HepG2 (cell line): ENCODE measurements at regions not wholly inside any gene's neighbourhood (a gene's known extent, or its start where the extent isn't known, plus 50 kb on each side); places are given as distances from the start of the nearest gene placed in this dataset.

Experiments used
- ATAC-seq: fragments of 200-7000 bp; cut with Tn5 transposase; 3 replicates; pipeline ENCODE4 v1.9.1; 2020; ENCODE audit warnings: mild to moderate bottlenecking, moderate library complexity
- BruUV-seq: library from RNA; stranded (reverse); fragments of 400-500 nt; replicated peaks from 2 replicates; lab custom pipeline; 2021; lab: Mats Ljungman, UMichigan
- CTCF ChIA-PET: fragments of 300-600 bp; formaldehyde crosslinking; extraction: SDS; loops from one replicate; lab custom pipeline; 2021; ENCODE audit warnings: low total read pairs, inconsistent platforms, low intra/inter-chr PET ratio; lab: Yijun Ruan, JAX
- POLR2A ChIA-PET: fragments of 350-600 bp; sonication (Branson Sonifier 250); formaldehyde crosslinking; loops from one replicate; lab custom pipeline; 2020; ENCODE audit warnings: antibody characterized with exemption, inconsistent platforms; lab: Yijun Ruan, JAX
- DNase-seq: peaks from one replicate; pipeline ENCODE4 v3.0.0-alpha.2; 2015; ENCODE audit warnings: low spot score
- FAIRE-seq: peaks from 3 replicates; lab custom pipeline; 2011; peaks lifted over from hg19 to GRCh38; lab: Jason Lieb, UNC
- H2AFZ ChIP-seq: one replicate; pipeline ENCODE4 v1.6.1; 2011; ENCODE audit warnings: low read length, inconsistent platforms
- H3K27ac ChIP-seq: fragments of 300-600 bp; 3 replicates; pipeline ENCODE4 v1.8.0; 2011; ENCODE audit warnings: mixed run types, mild to moderate bottlenecking, mixed read lengths, low read length, inconsistent platforms; ENCODE audit not compliant: insufficient read depth; ENCODE audit errors: extremely low read length
- H3K27me3 ChIP-seq, 2 experiments: fragments of 200-600 bp in 1 of 2; 2 replicates in 1 of 2; 3 replicates in 1 of 2; pipeline versions ENCODE4 v1.6.0 to v1.8.0; 2011; ENCODE audit warnings: low read length in 2 of 2, mild to moderate bottlenecking in 2 of 2, moderate library complexity in 2 of 2, inconsistent platforms in 1 of 2; ENCODE audit not compliant: insufficient read depth in 2 of 2, control insufficient read depth in 1 of 2
- H3K36me3 ChIP-seq, 2 experiments: fragments of 200-600 bp in 1 of 2; replicated peaks in 1 of 2; 2 replicates in 1 of 2; 3 replicates in 1 of 2; pipeline versions ENCODE4 v1.5.1 to v1.8.0; 2011; ENCODE audit warnings: low read length in 2 of 2, inconsistent platforms in 1 of 2; ENCODE audit not compliant: insufficient read depth in 2 of 2, control insufficient read depth in 1 of 2
- H3K4me1 ChIP-seq: 2 replicates; pipeline ENCODE4 v1.5.1; 2012; ENCODE audit warnings: low read length, inconsistent platforms; ENCODE audit not compliant: insufficient read depth
- H3K4me2 ChIP-seq: 2 replicates; pipeline ENCODE4 v1.6.0; 2011; ENCODE audit warnings: low read depth, low read length, inconsistent platforms
- H3K4me3 ChIP-seq, 3 experiments: fragments of 200-600 bp in 1 of 3; sonication (generic), shearing (Covaris generic) in 1 of 3; replicated peaks in 1 of 3; 2 replicates each; pipeline ENCODE4 v1.5.1; 2011 to 2016; ENCODE audit warnings: low read length in 3 of 3, inconsistent platforms in 2 of 3, low read depth in 2 of 3, mild to moderate bottlenecking in 2 of 3, control low read depth in 1 of 3, mixed read lengths in 1 of 3; ENCODE audit not compliant: insufficient read depth in 1 of 3
- H3K79me2 ChIP-seq: one replicate; pipeline ENCODE4 v1.6.1; 2011; ENCODE audit warnings: low read length, inconsistent platforms; ENCODE audit not compliant: insufficient read depth
- H3K9ac ChIP-seq: 2 replicates; pipeline ENCODE4 v1.6.0; 2011; ENCODE audit warnings: mild to moderate bottlenecking, low read depth, low read length, inconsistent platforms; ENCODE audit not compliant: insufficient read depth
- H3K9me3 ChIP-seq: 2 replicates; pipeline ENCODE4 v1.5.1; 2012; ENCODE audit warnings: mild to moderate bottlenecking, low read length
- H4K20me1 ChIP-seq: 2 replicates; pipeline ENCODE4 v1.6.0; 2011; ENCODE audit warnings: inconsistent platforms, mild to moderate bottlenecking, low read length, moderate library complexity; ENCODE audit not compliant: insufficient read depth
- AGO2 ChIP-seq: fragments of 200-400 bp; formaldehyde crosslinking; optimal IDR thresholded peaks from 2 replicates; pipeline ENCODE3; 2017; ENCODE audit warnings: mild to moderate bottlenecking, low read depth, low read length, moderate library complexity
- ATF7-NPFF ChIP-seq: sonication (generic); formaldehyde crosslinking; IDR thresholded peaks from 2 replicates; pipeline ENCODE4 v1.8.1; 2023; ENCODE audit warnings: mild to moderate bottlenecking, low read depth, missing genetic modification reagents, moderate library complexity
- BATF2 ChIP-seq: sonication (generic); formaldehyde crosslinking; IDR thresholded peaks from 2 replicates; pipeline ENCODE4 v1.8.0; 2022; ENCODE audit warnings: mild to moderate bottlenecking, missing genetic modification reagents, moderate library complexity
- KAT2B ChIP-seq: fragments of 150-350 bp; IDR thresholded peaks from 2 replicates; pipeline ENCODE4 v1.6.1; 2014; ENCODE audit warnings: low read depth, low read length, borderline replicate concordance
- KAT8 ChIP-seq: IDR thresholded peaks from 2 replicates; pipeline ENCODE4 v1.6.1; 2016; ENCODE audit warnings: missing genetic modification reagents, missing compliant biosample characterization
- NONO ChIP-seq, 2 experiments: fragments of 450-650 bp in 1 of 2; sonication (generic) in 1 of 2; formaldehyde crosslinking in 1 of 2; IDR thresholded peaks in 1 of 2; conservative IDR thresholded peaks in 1 of 2; 2 replicates each; pipeline versions ENCODE4 v1.6.1 to v1.8.0; 2017 to 2022; ENCODE audit warnings: mild to moderate bottlenecking in 1 of 2, missing genetic modification reagents in 1 of 2, moderate library complexity in 1 of 2
- PAF1 ChIP-seq: IDR thresholded peaks from 2 replicates; pipeline ENCODE4 v1.6.1; 2016; ENCODE audit warnings: missing genetic modification reagents, missing compliant biosample characterization
- PITX1 ChIP-seq: sonication (generic); formaldehyde crosslinking; IDR thresholded peaks from 2 replicates; pipeline ENCODE4 v1.5.1; 2020; ENCODE audit warnings: mild to moderate bottlenecking, missing genetic modification reagents
- RORA ChIP-seq: sonication (generic); formaldehyde crosslinking; IDR thresholded peaks from 2 replicates; pipeline ENCODE4 v1.5.0; 2020; ENCODE audit warnings: mild to moderate bottlenecking, missing genetic modification reagents, moderate library complexity
- SMAD3 ChIP-seq: sonication (generic); formaldehyde crosslinking; IDR thresholded peaks from 2 replicates; pipeline ENCODE4 v1.4.0; 2020; ENCODE audit warnings: missing genetic modification reagents
- TGIF2 ChIP-seq: IDR thresholded peaks from 2 replicates; pipeline ENCODE4 v1.6.1; 2016; ENCODE audit warnings: control low read depth, missing compliant biosample characterization
- ZNF124 ChIP-seq: sonication (generic); formaldehyde crosslinking; IDR thresholded peaks from 2 replicates; pipeline ENCODE4 v1.4.0; 2020; ENCODE audit warnings: missing genetic modification reagents
- ZNF256 ChIP-seq: sonication (generic); formaldehyde crosslinking; conservative IDR thresholded peaks from 2 replicates; pipeline ENCODE4 v1.4.0; 2020; ENCODE audit warnings: missing genetic modification reagents
- ZNF292 ChIP-seq: sonication (generic); formaldehyde crosslinking; IDR thresholded peaks from 2 replicates; pipeline ENCODE4 v1.8.1; 2022; ENCODE audit warnings: mild to moderate bottlenecking, low read depth, missing genetic modification reagents, borderline replicate concordance
- ZNF30 ChIP-seq: sonication (generic); formaldehyde crosslinking; IDR thresholded peaks from 2 replicates; pipeline ENCODE4 v1.5.0; 2020; ENCODE audit warnings: mild to moderate bottlenecking, missing genetic modification reagents
- ZNF326 ChIP-seq: sonication (generic); formaldehyde crosslinking; IDR thresholded peaks from 2 replicates; pipeline ENCODE4 v1.4.0; 2020; ENCODE audit warnings: missing genetic modification reagents, borderline replicate concordance
- ZNF350 ChIP-seq: sonication (generic); formaldehyde crosslinking; IDR thresholded peaks from 2 replicates; pipeline ENCODE4 v1.4.0; 2020; ENCODE audit warnings: mild to moderate bottlenecking, low read depth, missing genetic modification reagents, borderline replicate concordance
- ZSCAN9 ChIP-seq: IDR thresholded peaks from 2 replicates; pipeline ENCODE4 v1.6.1; 2016; ENCODE audit warnings: borderline replicate concordance
- WGBS: methylation state at CpG from one replicate; pipeline ENCODE4 v1.1.6; 2017; ENCODE audit warnings: low lambda C conversion rate; 5-methylcytosine and 5-hydroxymethylcytosine counted together
- in situ Hi-C: cut with HindIII; loops from 2 replicates; pipeline ENCODE4 v1.10.0; 2017; ENCODE audit warnings: low pct_unique_long_range_greater_than_20kb; ENCODE audit not compliant: extremely low pct_ligation_motif_present
- intact Hi-C: fragments of 100-400 bp; cut with micrococcal nuclease; formaldehyde crosslinking; loops from one replicate; pipeline ENCODE4 v1.10.0; 2022; ENCODE audit not compliant: unreplicated experiment
- TF ChIP-seq, protein P1 (sequence below): sonication (generic); formaldehyde crosslinking; IDR thresholded peaks from 2 replicates; pipeline ENCODE4 v1.5.0; 2020; ENCODE audit warnings: missing genetic modification reagents, mild to moderate bottlenecking, borderline replicate concordance

GRCh38 chr2:139237023-139237422 lies 456.8 kb upstream of the NXPH2 start:
- in situ Hi-C loops (no loop called here), intact Hi-C loops (no loop called here)
- 25% methylated on average over 3 of the region's 3 CpGs for WGBS
- no peak overlapping the region for H3K27ac ChIP-seq
- H3K4me2 ChIP-seq: no peak overlapping the region
- H3K36me3 ChIP-seq: no peaks in the 10 kb centered on the region
- no peak for TF ChIP-seq AGO2
- no peak for TF ChIP-seq PITX1 (CRISPR knock-in tag)
- TF ChIP-seq ZSCAN9 (CRISPR knock-in tag): no peak
- no peak for TF ChIP-seq KAT2B
- no peak for TF ChIP-seq RORA (CRISPR knock-in tag)
- TF ChIP-seq ZNF292 (CRISPR knock-in tag): no peak
- no peak for TF ChIP-seq TGIF2 (CRISPR knock-in tag)
- TF ChIP-seq, protein P1, sequence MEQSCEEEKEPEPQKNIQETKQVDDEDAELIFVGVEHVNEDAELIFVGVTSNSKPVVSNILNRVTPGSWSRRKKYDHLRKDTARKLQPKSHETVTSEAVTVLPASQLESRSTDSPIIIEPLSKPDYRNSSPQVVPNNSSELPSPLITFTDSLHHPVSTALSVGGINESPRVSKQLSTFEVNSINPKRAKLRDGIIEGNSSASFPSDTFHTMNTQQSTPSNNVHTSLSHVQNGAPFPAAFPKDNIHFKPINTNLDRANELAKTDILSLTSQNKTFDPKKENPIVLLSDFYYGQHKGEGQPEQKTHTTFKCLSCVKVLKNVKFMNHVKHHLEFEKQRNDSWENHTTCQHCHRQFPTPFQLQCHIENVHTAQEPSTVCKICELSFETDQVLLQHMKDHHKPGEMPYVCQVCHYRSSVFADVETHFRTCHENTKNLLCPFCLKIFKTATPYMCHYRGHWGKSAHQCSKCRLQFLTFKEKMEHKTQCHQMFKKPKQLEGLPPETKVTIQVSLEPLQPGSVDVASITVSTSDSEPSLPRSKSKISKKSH (CRISPR knock-in tag): no peak
- TF ChIP-seq ZNF124: no peak
- TF ChIP-seq SMAD3 (CRISPR knock-in tag): no peak
- no peak for TF ChIP-seq ZNF256 (CRISPR knock-in tag)
- TF ChIP-seq BATF2: no peak
- no peak for TF ChIP-seq ATF7-NPFF (CRISPR knock-in tag)
- TF ChIP-seq NONO (IDR thresholded peaks at IDR 0.05): no peak
- no peak for TF ChIP-seq NONO (CRISPR knock-in tag; conservative IDR thresholded peaks at IDR 0.05)
- TF ChIP-seq PAF1 (CRISPR knock-in tag): no peak
- no peak for TF ChIP-seq KAT8 (CRISPR knock-in tag)
- no peak for TF ChIP-seq ZNF326 (CRISPR knock-in tag)
- no peak for TF ChIP-seq ZNF30
- TF ChIP-seq ZNF350: no peak
- H3K4me1 ChIP-seq: no peaks in the 10 kb centered on the region
- DNase-seq (no peak), ATAC-seq (no peak), FAIRE-seq (no peak)
- no peaks in the 10 kb centered on the region for H4K20me1 ChIP-seq
- CTCF ChIA-PET: no interaction called here
- no peaks in the 10 kb centered on the region for H3K27me3 ChIP-seq
- H3K4me3 ChIP-seq: no peak overlapping the region
- H3K79me2 ChIP-seq: no peaks in the 10 kb centered on the region
- POLR2A ChIA-PET: no interaction called here
- no TSS peak for BruUV-seq
- H3K9me3 ChIP-seq: no peaks in the 10 kb centered on the region
- no peak overlapping the region for H3K9ac ChIP-seq
- H2AFZ ChIP-seq: no peak overlapping the region
